Keratinocyte (primary cell): ENCODE measurements at regions not wholly inside any gene's neighbourhood (a gene's known extent, or its start where the extent isn't known, plus 50 kb on each side); places are given as distances from the start of the nearest gene placed in this dataset.

Experiments used
- DNase-seq: peaks from one replicate; pipeline ENCODE4 v3.0.0-alpha.2; 2011; ENCODE audit warnings: low read depth, missing footprints, low spot score
- FAIRE-seq: peaks from 2 replicates; lab custom pipeline; 2011; peaks lifted over from hg19 to GRCh38; lab: Jason Lieb, UNC
- H2AFZ ChIP-seq: 2 replicates; pipeline ENCODE4 v1.6.0; 2012; ENCODE audit warnings: low read length, control low read depth, inconsistent platforms; ENCODE audit not compliant: control insufficient read depth
- H3K27ac ChIP-seq: 2 replicates; pipeline ENCODE4 v1.5.1; 2011; ENCODE audit warnings: low read length; ENCODE audit not compliant: control insufficient read depth, insufficient read depth
- H3K27me3 ChIP-seq: 3 replicates; pipeline ENCODE4 v1.6.0; 2011; ENCODE audit warnings: low read length; ENCODE audit not compliant: control insufficient read depth, insufficient read depth; ENCODE audit errors: extremely low read depth
- H3K36me3 ChIP-seq, 2 experiments: 2 replicates in 1 of 2; 3 replicates in 1 of 2; pipeline ENCODE4 v1.5.1; 2011; ENCODE audit warnings: low read length in 2 of 2, mild to moderate bottlenecking in 1 of 2; ENCODE audit not compliant: control insufficient read depth in 2 of 2, insufficient read depth in 2 of 2; ENCODE audit errors: extremely low read depth in 1 of 2
- H3K4me1 ChIP-seq: 3 replicates; pipeline ENCODE4 v1.5.1; 2011; ENCODE audit warnings: low read length; ENCODE audit not compliant: control insufficient read depth, insufficient read depth; ENCODE audit errors: extremely low read depth
- H3K4me2 ChIP-seq: 3 replicates; pipeline ENCODE4 v1.6.0; 2011; ENCODE audit warnings: low read depth, low read length; ENCODE audit not compliant: control insufficient read depth, insufficient read depth; ENCODE audit errors: extremely low read depth
- H3K4me3 ChIP-seq, 3 experiments: fragments of 200-600 bp in 1 of 3; sonication (generic) in 1 of 3; 2 replicates in 2 of 3; 3 replicates in 1 of 3; pipeline ENCODE4 v1.5.1; 2011 to 2016; ENCODE audit warnings: low read length in 3 of 3, mild to moderate bottlenecking in 3 of 3, control low read depth in 2 of 3, inconsistent platforms in 1 of 3, low read depth in 1 of 3, mixed read lengths in 1 of 3, mixed run types in 1 of 3, moderate library complexity in 1 of 3; ENCODE audit not compliant: control insufficient read depth in 2 of 3, insufficient read depth in 2 of 3; ENCODE audit errors: extremely low read depth in 1 of 3
- H3K79me2 ChIP-seq: 2 replicates; pipeline ENCODE4 v1.6.0; 2012; ENCODE audit warnings: low read length; ENCODE audit not compliant: control insufficient read depth, insufficient read depth
- H3K9ac ChIP-seq: 3 replicates; pipeline ENCODE4 v1.6.0; 2011; ENCODE audit warnings: low read length; ENCODE audit not compliant: control insufficient read depth, insufficient read depth; ENCODE audit errors: extremely low read depth
- H3K9me1 ChIP-seq: 3 replicates; pipeline ENCODE4 v1.6.0; 2011; ENCODE audit warnings: low read length; ENCODE audit not compliant: control insufficient read depth, insufficient read depth; ENCODE audit errors: extremely low read depth
- H3K9me3 ChIP-seq: 2 replicates; pipeline ENCODE4 v1.5.1; 2012; ENCODE audit warnings: low read depth, low read length; ENCODE audit not compliant: control insufficient read depth
- H4K20me1 ChIP-seq: 3 replicates; pipeline ENCODE4 v1.6.0; 2011; ENCODE audit warnings: low read length; ENCODE audit not compliant: control insufficient read depth, insufficient read depth; ENCODE audit errors: extremely low read depth
- CTCF ChIP-seq, 3 experiments: IDR thresholded peaks in 1 of 3; conservative IDR thresholded peaks in 1 of 3; optimal IDR thresholded peaks in 1 of 3; 2 replicates in 2 of 3; 3 replicates in 1 of 3; pipeline versions ENCODE3 to v1.5.1; 2011; ENCODE audit warnings: low read length in 3 of 3, mild to moderate bottlenecking in 3 of 3, moderate library complexity in 2 of 3, control low read depth in 1 of 3, inconsistent platforms in 1 of 3; ENCODE audit not compliant: insufficient read depth in 2 of 3; ENCODE audit errors: extremely low read depth in 1 of 3
- EZH2 ChIP-seq: IDR thresholded peaks from one replicate; pipeline ENCODE4 v1.6.1; 2012; ENCODE audit warnings: inconsistent platforms, mild to moderate bottlenecking, low read length, moderate library complexity
- dilution Hi-C: fragments of 300-500 bp; cut with MboI; formaldehyde crosslinking; loops from one replicate; pipeline ENCODE4 v1.7.0; 2020; ENCODE audit warnings: low sequenced_read_pairs; ENCODE audit not compliant: extremely low pct_ligation_motif_present

GRCh38 chr7:43033369-43033768, 79.1 kb upstream of the HECW1 start:
- Histone ChIP-seq H3K9me1 (no peaks in the 10 kb centered on the region), H3K9ac (no peak overlapping the region), H3K79me2 (no peaks in the 10 kb centered on the region), H3K36me3 (no peaks in the 10 kb centered on the region), H2AFZ (no peak overlapping the region), H4K20me1 (no peaks in the 10 kb centered on the region), H3K4me2 (no peak overlapping the region), H3K4me1 (no peaks in the 10 kb centered on the region), H3K4me3 (no peak overlapping the region), H3K27ac (no peak overlapping the region), H3K27me3 (peaks cover 4% of the 10 kb centered on the region), H3K9me3 (peaks cover 3% of the 10 kb centered on the region)
- DNase-seq = no peak
- dilution Hi-C loops = no loop called here
- no peak for TF ChIP-seq CTCF (optimal IDR thresholded peaks at IDR 0.05 in 1 of 3, IDR thresholded peaks at IDR 0.05 in 1 of 3, conservative IDR thresholded peaks at IDR 0.05 in 1 of 3; ENCODE audit: extremely low read depth in 1 of 3, insufficient read depth in 2 of 3, low read length in 3 of 3)
- TF ChIP-seq EZH2 = no peak
- FAIRE-seq = no peak

- peaks cover 7% of the 10 kb centered on the region for H3K9me3 ChIP-seq
- no peak overlapping the region for H2AFZ ChIP-seq
- H3K4me1 ChIP-seq = no peaks in the 10 kb centered on the region
- DNase-seq (no peak), FAIRE-seq (no peak)
- H3K27ac ChIP-seq = no peak overlapping the region
- no peak for TF ChIP-seq CTCF (optimal IDR thresholded peaks at IDR 0.05 in 1 of 3, IDR thresholded peaks at IDR 0.05 in 1 of 3, conservative IDR thresholded peaks at IDR 0.05 in 1 of 3; ENCODE audit: extremely low read depth in 1 of 3, insufficient read depth in 2 of 3, low read length in 3 of 3)
- dilution Hi-C loops = no loop called here
- H3K27me3 ChIP-seq = peaks cover 4% of the 10 kb centered on the region
- no peaks in the 10 kb centered on the region for H4K20me1 ChIP-seq
- H3K9ac ChIP-seq = no peak overlapping the region
- no peaks in the 10 kb centered on the region for H3K9me1 ChIP-seq
- no peaks in the 10 kb centered on the region for H3K79me2 ChIP-seq
- H3K4me3 ChIP-seq = no peak overlapping the region
- H3K4me2 ChIP-seq = no peak overlapping the region
- H3K36me3 ChIP-seq = no peaks in the 10 kb centered on the region
Observed at GRCh38 chr7:43034535-43035002, 77.9 kb upstream of the HECW1 start.
